Calu3 (cell line): ENCODE measurements at regions not wholly inside any gene's neighbourhood (a gene's known extent, or its start where the extent isn't known, plus 50 kb on each side); places are given as distances from the start of the nearest gene placed in this dataset.

Experiments
- BruUV-seq: library from RNA; stranded (reverse); fragments of 400-500 nt; replicated peaks from 2 replicates; lab custom pipeline; 2021; lab: Mats Ljungman, UMichigan
- CTCF ChIA-PET: fragments of 300-600 bp; sonication (Branson Sonifier 250); formaldehyde crosslinking; loops from one replicate; lab custom pipeline; 2022; ENCODE audit warnings: antibody characterized with exemption; lab: Charles Lee
- DNase-seq: peaks from one replicate; pipeline ENCODE4 v3.0.0; 2022
- H3K27ac Mint-ChIP-seq: one replicate; pipeline ENCODE4 v1.8.0; 2022; ENCODE audit warnings: mixed read lengths; ENCODE audit not compliant: unreplicated experiment
- H3K27me3 Mint-ChIP-seq: one replicate; pipeline ENCODE4 v1.8.0; 2022; ENCODE audit warnings: mixed read lengths; ENCODE audit not compliant: unreplicated experiment
- H3K36me3 Mint-ChIP-seq: one replicate; pipeline ENCODE4 v1.8.0; 2022; ENCODE audit warnings: mild to moderate bottlenecking, moderate library complexity, mixed read lengths; ENCODE audit not compliant: insufficient read depth, unreplicated experiment
- H3K4me1 Mint-ChIP-seq: one replicate; pipeline ENCODE4 v1.8.0; 2022; ENCODE audit warnings: mild to moderate bottlenecking, low read depth, mixed read lengths; ENCODE audit not compliant: unreplicated experiment
- H3K4me3 Mint-ChIP-seq: one replicate; pipeline ENCODE4 v1.8.0; 2022; ENCODE audit warnings: mild to moderate bottlenecking, low read depth, moderate library complexity, mixed read lengths; ENCODE audit not compliant: unreplicated experiment
- H3K9me3 Mint-ChIP-seq: one replicate; pipeline ENCODE4 v1.8.0; 2022; ENCODE audit warnings: low read depth, mixed read lengths; ENCODE audit not compliant: unreplicated experiment
- intact Hi-C: fragments of 100-400 bp; cut with micrococcal nuclease; formaldehyde crosslinking; loops from one replicate; pipeline ENCODE4 v1.10.0; 2022; ENCODE audit not compliant: unreplicated experiment
- TF ChIP-seq, protein P1 (sequence below): fragments of 200-600 bp; IDR thresholded peaks from one replicate; pipeline ENCODE4 v1.8.0; 2022; ENCODE audit warnings: antibody characterized with exemption; ENCODE audit not compliant: unreplicated experiment

GRCh38 chr1:177800400-177801088 is 169.3 kb downstream of the SEC16B start:
- no TSS peak for BruUV-seq
- no peaks in the 10 kb centered on the region for H3K4me1 Mint-ChIP-seq
- no peak overlapping the region for H3K4me3 Mint-ChIP-seq
- no peak overlapping the region for H3K27ac Mint-ChIP-seq
- TF ChIP-seq, protein P1, sequence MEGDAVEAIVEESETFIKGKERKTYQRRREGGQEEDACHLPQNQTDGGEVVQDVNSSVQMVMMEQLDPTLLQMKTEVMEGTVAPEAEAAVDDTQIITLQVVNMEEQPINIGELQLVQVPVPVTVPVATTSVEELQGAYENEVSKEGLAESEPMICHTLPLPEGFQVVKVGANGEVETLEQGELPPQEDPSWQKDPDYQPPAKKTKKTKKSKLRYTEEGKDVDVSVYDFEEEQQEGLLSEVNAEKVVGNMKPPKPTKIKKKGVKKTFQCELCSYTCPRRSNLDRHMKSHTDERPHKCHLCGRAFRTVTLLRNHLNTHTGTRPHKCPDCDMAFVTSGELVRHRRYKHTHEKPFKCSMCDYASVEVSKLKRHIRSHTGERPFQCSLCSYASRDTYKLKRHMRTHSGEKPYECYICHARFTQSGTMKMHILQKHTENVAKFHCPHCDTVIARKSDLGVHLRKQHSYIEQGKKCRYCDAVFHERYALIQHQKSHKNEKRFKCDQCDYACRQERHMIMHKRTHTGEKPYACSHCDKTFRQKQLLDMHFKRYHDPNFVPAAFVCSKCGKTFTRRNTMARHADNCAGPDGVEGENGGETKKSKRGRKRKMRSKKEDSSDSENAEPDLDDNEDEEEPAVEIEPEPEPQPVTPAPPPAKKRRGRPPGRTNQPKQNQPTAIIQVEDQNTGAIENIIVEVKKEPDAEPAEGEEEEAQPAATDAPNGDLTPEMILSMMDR: no peak
- no peaks in the 10 kb centered on the region for H3K36me3 Mint-ChIP-seq
- H3K27me3 Mint-ChIP-seq: peaks cover 94% of the 10 kb centered on the region
- intact Hi-C loops: no loop called here
- CTCF ChIA-PET: interaction anchor here (0.7 to 1.1 kb wide), 2 partner anchors 239 to 660 kb away, joined by 3 to 8 read pairs; no protein-coding TSS in a partner anchor
- peaks cover 2% of the 10 kb centered on the region for H3K9me3 Mint-ChIP-seq
- DNase-seq: no peak

DNA sequence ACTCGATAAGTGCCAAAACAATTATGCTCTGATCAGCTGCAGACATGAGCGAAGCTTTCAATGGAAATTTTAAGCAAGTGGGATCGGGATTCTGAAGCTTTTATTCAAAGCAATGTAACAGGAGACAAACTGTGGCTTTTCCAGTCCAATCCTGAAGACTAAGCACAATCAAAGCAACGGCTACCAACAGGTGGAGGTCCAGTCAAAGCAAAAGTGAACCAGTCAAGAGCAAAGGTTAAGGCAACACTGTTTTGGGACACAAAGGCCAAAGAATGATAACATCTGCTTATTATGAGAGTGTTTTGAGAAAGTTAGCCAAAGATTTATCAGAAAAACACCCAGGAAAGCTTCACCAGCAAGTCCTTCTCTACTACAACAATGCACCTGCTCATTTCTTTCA is 170.1 kb downstream of the SEC16B start:
- Mint-ChIP-seq H3K36me3 (no peaks in the 10 kb centered on the region), H3K4me1 (no peaks in the 10 kb centered on the region), H3K27ac (no peak overlapping the region), H3K4me3 (no peak overlapping the region), H3K9me3 (peaks cover 2% of the 10 kb centered on the region), H3K27me3 (peaks cover 94% of the 10 kb centered on the region)
- BruUV-seq: no TSS peak
- DNase-seq: no peak
- TF ChIP-seq, protein P1: no peak
- CTCF ChIA-PET: no interaction called here
- intact Hi-C loops: loop anchor here (10.0 kb wide), 1 partner anchor 115 kb away; no protein-coding TSS in a partner anchor

GRCh38 chr1:177798614-177799013 is 171.2 kb downstream of the SEC16B start:
- no peak for DNase-seq
- Mint-ChIP-seq H3K27ac (no peak overlapping the region), H3K4me3 (no peak overlapping the region), H3K36me3 (no peaks in the 10 kb centered on the region), H3K27me3 (peaks cover 94% of the 10 kb centered on the region), H3K4me1 (no peaks in the 10 kb centered on the region), H3K9me3 (no peaks in the 10 kb centered on the region)
- CTCF ChIA-PET: no interaction called here
- intact Hi-C loops: loop anchor here (10.0 kb wide), 1 partner anchor 116 kb away; no protein-coding TSS in a partner anchor
- BruUV-seq: no TSS peak
- TF ChIP-seq, protein P1: no peak

- Mint-ChIP-seq H3K4me1 (no peaks in the 10 kb centered on the region), H3K9me3 (no peaks in the 10 kb centered on the region), H3K27me3 (peaks cover 92% of the 10 kb centered on the region), H3K4me3 (no peak overlapping the region), H3K27ac (no peak overlapping the region), H3K36me3 (no peaks in the 10 kb centered on the region)
- BruUV-seq: no TSS peak
- CTCF ChIA-PET: no interaction called here
- no peak for DNase-seq
- TF ChIP-seq, protein P1: no peak
- intact Hi-C loops: loop anchor here (10.0 kb wide), 1 partner anchor 118 kb away; no protein-coding TSS in a partner anchor
Observed at GRCh38 chr1:177796561-177796960, 173.3 kb downstream of the SEC16B start.
